Endothelial cell (in vitro differentiated cells): ENCODE measurements at regions not wholly inside any gene's neighbourhood (a gene's known extent, or its start where the extent isn't known, plus 50 kb on each side); places are given as distances from the start of the nearest gene placed in this dataset.

ENCODE experiments used
- DNase-seq: peaks from one replicate; pipeline ENCODE4 v3.0.0; 2021; ENCODE audit warnings: low spot score
- H3K27ac Mint-ChIP-seq: one replicate; pipeline ENCODE4 v1.8.0; 2021; ENCODE audit warnings: mixed read lengths, inconsistent platforms; ENCODE audit not compliant: unreplicated experiment
- H3K27me3 Mint-ChIP-seq: one replicate; pipeline ENCODE4 v1.8.0; 2021; ENCODE audit warnings: mild to moderate bottlenecking, moderate library complexity, mixed read lengths, inconsistent platforms; ENCODE audit not compliant: unreplicated experiment
- H3K36me3 Mint-ChIP-seq: one replicate; pipeline ENCODE4 v1.8.0; 2021; ENCODE audit warnings: mild to moderate bottlenecking, low read depth, mixed read lengths, inconsistent platforms; ENCODE audit not compliant: unreplicated experiment
- H3K4me1 Mint-ChIP-seq: one replicate; pipeline ENCODE4 v1.8.0; 2021; ENCODE audit warnings: mild to moderate bottlenecking, mixed read lengths, inconsistent platforms; ENCODE audit not compliant: unreplicated experiment
- H3K4me3 Mint-ChIP-seq: one replicate; pipeline ENCODE4 v1.8.0; 2021; ENCODE audit warnings: mild to moderate bottlenecking, mixed read lengths, inconsistent platforms; ENCODE audit not compliant: unreplicated experiment
- H3K9me3 Mint-ChIP-seq: one replicate; pipeline ENCODE4 v1.8.0; 2021; ENCODE audit warnings: mixed read lengths, inconsistent platforms; ENCODE audit not compliant: unreplicated experiment
- TF ChIP-seq, protein P1 (sequence below): fragments of 200-600 bp; sonication (generic); IDR thresholded peaks from one replicate; pipeline ENCODE4 v1.5.0; 2021; ENCODE audit warnings: antibody characterized with exemption; ENCODE audit not compliant: unreplicated experiment

DNA sequence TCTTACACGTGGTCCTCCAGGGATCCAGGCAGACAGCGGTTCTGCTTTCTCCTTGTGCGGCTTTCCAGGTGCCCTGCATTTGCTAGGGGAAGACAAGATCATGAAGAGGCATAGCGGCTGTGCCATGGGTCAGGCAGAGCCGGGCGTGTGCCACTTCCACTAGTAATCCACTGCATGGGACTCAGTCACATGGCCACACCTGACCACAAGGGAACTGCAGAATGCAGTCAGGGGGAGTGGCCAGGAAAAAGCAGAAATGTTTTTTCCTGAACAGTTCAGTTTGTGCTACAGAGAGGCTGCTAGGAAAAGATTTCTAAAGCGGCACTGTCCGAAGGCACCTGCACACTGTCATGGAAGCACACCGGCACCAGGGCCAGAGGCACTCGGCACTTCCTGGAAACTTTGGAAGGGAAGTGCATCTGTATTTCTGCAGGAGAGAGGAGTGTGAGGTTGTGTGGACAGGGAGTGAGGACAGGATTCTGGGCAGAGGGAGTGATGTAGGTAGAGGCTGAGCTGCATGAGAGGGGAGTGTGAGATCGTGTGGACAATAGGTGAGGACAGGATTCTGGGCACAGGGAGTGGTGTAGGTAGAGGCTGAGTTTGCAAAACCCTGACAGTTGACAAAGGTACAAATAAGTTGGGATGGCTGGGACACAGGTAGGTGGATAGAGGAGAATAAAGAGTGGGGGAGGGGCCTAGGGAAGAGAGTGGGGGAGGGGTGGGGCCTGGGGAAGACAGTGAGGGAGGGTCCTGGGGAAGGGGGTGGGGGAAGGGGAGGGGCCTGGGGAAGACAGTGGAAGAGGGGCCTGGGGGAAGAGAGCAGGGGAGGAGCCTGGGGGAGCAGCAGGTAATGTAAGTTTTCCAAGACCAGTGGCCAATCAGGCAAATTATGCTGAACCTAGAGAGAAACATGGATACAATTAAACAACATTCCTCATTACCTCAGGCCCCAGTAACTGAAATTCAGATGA, 1436.3 kb downstream of the TBC1D22A start:
- no peak for DNase-seq
- H3K4me3 Mint-ChIP-seq, result no peak overlapping the region
- H3K27me3 Mint-ChIP-seq, result no peaks in the 10 kb centered on the region
- H3K4me1 Mint-ChIP-seq, result peaks cover 2% of the 10 kb centered on the region
- H3K36me3 Mint-ChIP-seq, result no peaks in the 10 kb centered on the region
- TF ChIP-seq, protein P1, sequence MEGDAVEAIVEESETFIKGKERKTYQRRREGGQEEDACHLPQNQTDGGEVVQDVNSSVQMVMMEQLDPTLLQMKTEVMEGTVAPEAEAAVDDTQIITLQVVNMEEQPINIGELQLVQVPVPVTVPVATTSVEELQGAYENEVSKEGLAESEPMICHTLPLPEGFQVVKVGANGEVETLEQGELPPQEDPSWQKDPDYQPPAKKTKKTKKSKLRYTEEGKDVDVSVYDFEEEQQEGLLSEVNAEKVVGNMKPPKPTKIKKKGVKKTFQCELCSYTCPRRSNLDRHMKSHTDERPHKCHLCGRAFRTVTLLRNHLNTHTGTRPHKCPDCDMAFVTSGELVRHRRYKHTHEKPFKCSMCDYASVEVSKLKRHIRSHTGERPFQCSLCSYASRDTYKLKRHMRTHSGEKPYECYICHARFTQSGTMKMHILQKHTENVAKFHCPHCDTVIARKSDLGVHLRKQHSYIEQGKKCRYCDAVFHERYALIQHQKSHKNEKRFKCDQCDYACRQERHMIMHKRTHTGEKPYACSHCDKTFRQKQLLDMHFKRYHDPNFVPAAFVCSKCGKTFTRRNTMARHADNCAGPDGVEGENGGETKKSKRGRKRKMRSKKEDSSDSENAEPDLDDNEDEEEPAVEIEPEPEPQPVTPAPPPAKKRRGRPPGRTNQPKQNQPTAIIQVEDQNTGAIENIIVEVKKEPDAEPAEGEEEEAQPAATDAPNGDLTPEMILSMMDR, result no peak
- no peaks in the 10 kb centered on the region for H3K9me3 Mint-ChIP-seq
- H3K27ac Mint-ChIP-seq, result no peak overlapping the region

DNA sequence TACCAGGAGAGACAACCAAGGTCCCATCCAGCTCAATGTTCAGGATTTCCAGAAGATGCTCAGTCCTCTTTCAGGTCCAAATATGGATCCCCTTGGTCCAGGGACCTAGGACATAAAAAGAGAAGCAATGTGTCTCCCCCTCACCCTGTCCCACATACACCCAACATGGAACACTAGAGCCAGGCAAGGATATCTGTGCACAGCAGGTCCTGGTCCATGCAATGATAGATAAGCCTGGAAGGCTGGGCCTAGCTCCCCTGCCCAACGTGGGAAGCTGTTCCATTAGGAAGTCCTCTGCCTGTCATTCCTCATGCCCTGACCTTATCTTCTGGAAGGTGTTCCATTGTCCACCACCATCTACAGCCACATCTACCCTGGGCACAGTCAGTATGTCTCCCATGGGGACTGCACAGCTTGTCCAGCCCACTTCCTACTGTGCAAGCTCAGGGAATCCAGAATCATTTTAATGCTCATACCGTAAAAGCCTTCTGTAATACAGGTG, 1434.8 kb downstream of the TBC1D22A start:
- Mint-ChIP-seq H3K4me1 (peaks cover 2% of the 10 kb centered on the region), H3K9me3 (no peaks in the 10 kb centered on the region), H3K27ac (no peak overlapping the region), H3K4me3 (no peak overlapping the region), H3K27me3 (no peaks in the 10 kb centered on the region), H3K36me3 (peaks cover 2% of the 10 kb centered on the region)
- TF ChIP-seq, protein P1, result no peak
- no peak for DNase-seq

DNA sequence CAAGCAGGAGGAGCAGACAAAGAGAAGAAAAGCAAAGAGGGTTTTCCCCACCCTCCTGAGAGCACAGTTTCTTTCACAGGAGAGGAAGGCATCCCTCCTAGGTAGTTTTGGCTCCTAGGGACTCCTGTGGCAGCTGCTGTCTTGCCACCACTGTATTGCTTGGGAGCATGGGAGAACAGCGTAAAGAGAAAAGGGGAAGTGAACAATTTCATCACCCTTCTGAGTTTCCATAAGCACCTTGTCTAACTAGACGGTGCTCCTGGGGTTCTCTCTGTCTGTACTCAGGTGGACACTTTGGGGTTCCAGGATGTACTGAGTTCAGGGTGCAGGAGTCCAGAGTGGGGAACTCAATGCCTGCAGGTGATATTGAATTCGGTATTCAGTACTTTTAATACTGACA, 1430.5 kb downstream of the TBC1D22A start:
- Mint-ChIP-seq H3K9me3 (no peaks in the 10 kb centered on the region), H3K27ac (no peak overlapping the region), H3K36me3 (peaks cover 4% of the 10 kb centered on the region), H3K4me1 (no peaks in the 10 kb centered on the region), H3K27me3 (no peaks in the 10 kb centered on the region), H3K4me3 (no peak overlapping the region)
- DNase-seq, result no peak
- TF ChIP-seq, protein P1, result no peak

DNA sequence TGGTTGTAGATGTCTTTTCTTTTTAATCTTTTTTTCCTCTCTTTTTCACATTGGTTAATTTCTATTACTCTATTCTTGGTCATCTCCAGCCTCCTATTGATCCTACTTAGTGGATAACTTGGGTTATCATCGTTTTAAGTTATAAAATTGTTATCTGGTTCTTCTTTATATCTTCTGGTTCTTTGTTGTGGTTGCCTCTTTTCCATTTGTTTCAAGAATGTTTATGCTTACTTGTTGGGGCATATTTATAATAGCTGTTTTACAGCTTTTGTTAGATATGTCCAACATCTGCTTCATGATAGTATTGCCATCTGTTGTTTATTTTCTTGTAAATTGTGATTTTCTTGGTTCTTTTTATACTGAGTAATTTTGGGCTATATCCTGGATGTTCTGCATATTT, 1429.6 kb downstream of the TBC1D22A start:
- DNase-seq, result no peak
- peaks cover 4% of the 10 kb centered on the region for H3K36me3 Mint-ChIP-seq

More for the DNA sequence above, 1429.6 kb downstream of the TBC1D22A start:
- Mint-ChIP-seq H3K4me1 (no peaks in the 10 kb centered on the region), H3K27ac (no peak overlapping the region), H3K4me3 (no peak overlapping the region), H3K9me3 (no peaks in the 10 kb centered on the region), H3K27me3 (peaks cover 2% of the 10 kb centered on the region)
- TF ChIP-seq, protein P1, result no peak
